WTC11 (cell line): ENCODE measurements at regions not wholly inside any gene's neighbourhood (a gene's known extent, or its start where the extent isn't known, plus 50 kb on each side); places are given as distances from the start of the nearest gene placed in this dataset.

Experiments
- ATAC-seq: fragments of 200-7000 bp; cut with Tn5 transposase; 2 replicates; pipeline ENCODE4 v1.10.0; 2021; ENCODE audit warnings: mild to moderate bottlenecking, moderate library complexity
- CTCF ChIA-PET: fragments of 300-600 bp; sonication (Branson Sonifier 250); formaldehyde crosslinking; loops from one replicate; lab custom pipeline; 2021; ENCODE audit warnings: antibody characterized with exemption; lab: Charles Lee
- POLR2A ChIA-PET: fragments of 350-600 bp; sonication (Branson Sonifier 250); formaldehyde crosslinking; loops from one replicate; lab custom pipeline; 2021; ENCODE audit warnings: antibody characterized with exemption; lab: Charles Lee
- DNase-seq: peaks from one replicate; pipeline ENCODE4 v3.0.0; 2021; ENCODE audit warnings: low spot score
- H3K27ac Mint-ChIP-seq: 2 replicates; pipeline ENCODE4 v1.8.0; 2021; ENCODE audit warnings: mixed read lengths
- H3K27me3 Mint-ChIP-seq: 2 replicates; pipeline ENCODE4 v1.8.0; 2021; ENCODE audit warnings: low read depth, mild to moderate bottlenecking, moderate library complexity, mixed read lengths
- H3K36me3 Mint-ChIP-seq: 2 replicates; pipeline ENCODE4 v1.8.0; 2021; ENCODE audit warnings: mixed read lengths
- H3K4me1 Mint-ChIP-seq: 2 replicates; pipeline ENCODE4 v1.8.0; 2022; ENCODE audit warnings: mixed read lengths
- H3K4me3 Mint-ChIP-seq: 2 replicates; pipeline ENCODE4 v1.8.0; 2021; ENCODE audit warnings: mild to moderate bottlenecking, moderate library complexity, mixed read lengths
- H3K9me3 Mint-ChIP-seq: 2 replicates; pipeline ENCODE4 v1.8.0; 2021; ENCODE audit warnings: mixed read lengths
- ARID4B ChIP-seq: sonication (generic); formaldehyde crosslinking; IDR thresholded peaks from 2 replicates; pipeline ENCODE4 v1.8.0; 2023; ENCODE audit warnings: missing genetic modification reagents, mild to moderate bottlenecking, borderline replicate concordance
- ATF6 ChIP-seq: sonication (generic); formaldehyde crosslinking; IDR thresholded peaks from 2 replicates; pipeline ENCODE4 v1.8.1; 2023; ENCODE audit warnings: mild to moderate bottlenecking, missing genetic modification reagents
- CDX4 ChIP-seq: fragments of 250-450 bp; sonication (Bioruptor Pico); IDR thresholded peaks from 2 replicates; pipeline ENCODE4 v1.9.0; 2021; ENCODE audit warnings: moderate library complexity, mild to moderate bottlenecking, inconsistent platforms, borderline replicate concordance
- CREM ChIP-seq: sonication (generic); formaldehyde crosslinking; IDR thresholded peaks from 2 replicates; pipeline ENCODE4 v1.8.1; 2022; ENCODE audit warnings: mild to moderate bottlenecking, missing genetic modification reagents, moderate library complexity
- FOXJ3 ChIP-seq: sonication (generic); formaldehyde crosslinking; IDR thresholded peaks from 2 replicates; pipeline ENCODE4 v1.9.0; 2021; ENCODE audit warnings: missing genetic modification reagents, mild to moderate bottlenecking, borderline replicate concordance
- GABPB1 ChIP-seq: sonication (generic); formaldehyde crosslinking; IDR thresholded peaks from 2 replicates; pipeline ENCODE4 v1.8.1; 2023; ENCODE audit warnings: mild to moderate bottlenecking, missing genetic modification reagents
- HMGXB4 ChIP-seq: sonication (generic); formaldehyde crosslinking; IDR thresholded peaks from 2 replicates; pipeline ENCODE4 v1.8.1; 2023; ENCODE audit warnings: mild to moderate bottlenecking, moderate library complexity, missing genetic modification reagents
- JUN ChIP-seq: sonication (generic); formaldehyde crosslinking; IDR thresholded peaks from 2 replicates; pipeline ENCODE4 v1.8.0; 2023; ENCODE audit warnings: mild to moderate bottlenecking, missing genetic modification reagents
- NR1H2 ChIP-seq: sonication (generic); formaldehyde crosslinking; IDR thresholded peaks from 2 replicates; pipeline ENCODE4 v1.9.0; 2021; ENCODE audit warnings: mild to moderate bottlenecking, moderate library complexity, missing genetic modification reagents
- NR2C2 ChIP-seq: sonication (generic); formaldehyde crosslinking; IDR thresholded peaks from 2 replicates; pipeline ENCODE4 v1.8.0; 2022; ENCODE audit warnings: mild to moderate bottlenecking, missing genetic modification reagents
- NR3C1 ChIP-seq: sonication (generic); formaldehyde crosslinking; conservative IDR thresholded peaks from 2 replicates; pipeline ENCODE4 v1.8.1; 2023; ENCODE audit warnings: low read depth, mild to moderate bottlenecking, missing genetic modification reagents
- SMAD3 ChIP-seq: sonication (generic); formaldehyde crosslinking; IDR thresholded peaks from 2 replicates; pipeline ENCODE4 v1.8.0; 2022; ENCODE audit warnings: missing genetic modification reagents, mild to moderate bottlenecking, borderline replicate concordance
- SMAD4 ChIP-seq: sonication (generic); formaldehyde crosslinking; IDR thresholded peaks from 2 replicates; pipeline ENCODE4 v1.8.0; 2022; ENCODE audit warnings: mild to moderate bottlenecking, missing genetic modification reagents
- TEAD1 ChIP-seq: sonication (generic); formaldehyde crosslinking; IDR thresholded peaks from 2 replicates; pipeline ENCODE4 v1.8.0; 2022; ENCODE audit warnings: mild to moderate bottlenecking, missing genetic modification reagents
- TP53 ChIP-seq: sonication (generic); formaldehyde crosslinking; IDR thresholded peaks from 2 replicates; pipeline ENCODE4 v1.8.1; 2023; ENCODE audit warnings: mild to moderate bottlenecking, missing genetic modification reagents
- USF2 ChIP-seq: sonication (generic); formaldehyde crosslinking; IDR thresholded peaks from 2 replicates; pipeline ENCODE4 v1.8.1; 2023; ENCODE audit warnings: mild to moderate bottlenecking, missing genetic modification reagents, moderate library complexity
- ZNF671 ChIP-seq: fragments of 250-450 bp; sonication (Bioruptor Pico); IDR thresholded peaks from 2 replicates; pipeline ENCODE4 v1.8.0; 2021; ENCODE audit warnings: mild to moderate bottlenecking

- ChIA-PET CTCF (no interaction called here), POLR2A (no interaction called here)
- Mint-ChIP-seq H3K27ac (no peak overlapping the region), H3K4me3 (no peak overlapping the region), H3K9me3 (no peaks in the 10 kb centered on the region), H3K27me3 (no peaks in the 10 kb centered on the region; the same call in 1 of the 2 replicates), H3K36me3 (no peaks in the 10 kb centered on the region), H3K4me1 (peaks cover 39% of the 10 kb centered on the region)
- ATAC-seq (no peak), DNase-seq (no peak)
- TF ChIP-seq USF2 (CRISPR knock-in tag): no peak
- no peak for TF ChIP-seq JUN (CRISPR knock-in tag)
- TF ChIP-seq SMAD4 (CRISPR knock-in tag): no peak
- TF ChIP-seq HMGXB4 (CRISPR knock-in tag): no peak
- no peak for TF ChIP-seq ARID4B
- TF ChIP-seq NR1H2 (CRISPR knock-in tag): no peak
- TF ChIP-seq CREM (CRISPR knock-in tag): no peak
- TF ChIP-seq NR2C2 (CRISPR knock-in tag): no peak
- no peak for TF ChIP-seq ATF6 (CRISPR knock-in tag)
- TF ChIP-seq TEAD1 (CRISPR knock-in tag): no peak
- no peak for TF ChIP-seq SMAD3 (CRISPR knock-in tag)
- no peak for TF ChIP-seq ZNF671 (CRISPR knock-in tag)
- no peak for TF ChIP-seq TP53 (CRISPR knock-in tag)
Observed at GRCh38 chr10:131747251-131747650, 153.6 kb upstream of the PPP2R2D start.

- no peak for TF ChIP-seq CDX4 (CRISPR knock-in tag)
- TF ChIP-seq FOXJ3 (CRISPR knock-in tag): no peak
- TF ChIP-seq GABPB1 (CRISPR knock-in tag): no peak
- TF ChIP-seq NR3C1: no peak
- TF ChIP-seq, all 79 proteins: peak for 0
- DNase-seq: no peak
- Mint-ChIP-seq H3K36me3 (no peaks in the 10 kb centered on the region), H3K27ac (no peak overlapping the region), H3K9me3 (no peaks in the 10 kb centered on the region), H3K4me1 (peaks cover 44% of the 10 kb centered on the region), H3K4me3 (no peak overlapping the region), H3K27me3 (no peaks in the 10 kb centered on the region; the same call in 1 of the 2 replicates)
- POLR2A ChIA-PET: no interaction called here
- CTCF ChIA-PET: interaction anchor here (1.3 kb wide), 1 partner anchor 394 kb away, joined by 3 read pairs; no protein-coding TSS in a partner anchor
- no peak for ATAC-seq
Observed at GRCh38 chr10:131747791-131748190, 153.0 kb upstream of the PPP2R2D start.
